PC-3 (cell line): ENCODE measurements at regions not wholly inside any gene's neighbourhood (a gene's known extent, or its start where the extent isn't known, plus 50 kb on each side); places are given as distances from the start of the nearest gene placed in this dataset.

Experiments
- CTCF ChIP-seq: fragments of 300-600 bp; sonication (generic); conservative IDR thresholded peaks from 2 replicates; pipeline ENCODE4 v1.5.1; 2017; ENCODE audit warnings: antibody characterized with exemption, low read depth, mild to moderate bottlenecking, low read length
- EZH2 ChIP-seq: fragments of 300-600 bp; sonication (generic); IDR thresholded peaks from one replicate; pipeline ENCODE4 v1.6.1; 2017; ENCODE audit warnings: antibody characterized with exemption, mild to moderate bottlenecking, low read length; ENCODE audit not compliant: unreplicated experiment
- EZH2phosphoT487 ChIP-seq: fragments of 300-600 bp; sonication (generic); IDR thresholded peaks from 2 replicates; pipeline ENCODE4 v1.6.1; 2018; ENCODE audit warnings: mild to moderate bottlenecking, antibody characterized with exemption, low read length, borderline replicate concordance

- no peak for TF ChIP-seq EZH2phosphoT487
- no peak for TF ChIP-seq CTCF
- TF ChIP-seq EZH2: no peak
Measured at GRCh38 chr15:20657084-20657483, 115.5 kb upstream of the GOLGA6L6 start.
